Breast epithelium (tissue), 4 donors: ENCODE measurements at regions not wholly inside any gene's neighbourhood (a gene's known extent, or its start where the extent isn't known, plus 50 kb on each side); places are given as distances from the start of the nearest gene placed in this dataset.

Experiments
- DNase-seq, 2 donors: peaks; one replicate each; pipeline ENCODE4 v3.0.0-alpha.2; 2019; ENCODE audit warnings: low spot score in 2 of 2
- H3K27ac ChIP-seq, 2 donors: fragments of 200-600 bp; sonication (generic) in 1 of 2; one replicate each; pipeline ENCODE4 v1.5.1; 2016 to 2019; ENCODE audit warnings: mild to moderate bottlenecking in 1 of 2
- H3K27me3 ChIP-seq, 2 donors: fragments of 200-600 bp; sonication (generic) in 1 of 2; one replicate each; pipeline versions ENCODE4 v1.5.1 to v1.6.0; 2017 to 2019; ENCODE audit warnings: control low read depth in 1 of 2, mild to moderate bottlenecking in 1 of 2
- H3K36me3 ChIP-seq: fragments of 200-600 bp; one replicate; pipeline ENCODE4 v1.5.1; 2019
- H3K4me1 ChIP-seq, 2 donors: fragments of 200-600 bp; sonication (generic); one replicate each; pipeline ENCODE4 v1.5.1; 2016 to 2019; ENCODE audit warnings: control low read depth in 1 of 2
- H3K4me3 ChIP-seq, 3 donors: fragments of 200-600 bp; sonication (generic); 1 replicate in 2 of 3; 2 replicates in 1 of 3; pipeline ENCODE4 v1.5.1; 2016 to 2019; ENCODE audit warnings: mild to moderate bottlenecking in 3 of 3, moderate library complexity in 2 of 3
- H3K9me3 ChIP-seq, 2 donors: fragments of 200-600 bp; sonication (generic) in 1 of 2; one replicate each; pipeline ENCODE4 v1.5.1; 2016 to 2019; ENCODE audit warnings: control low read depth in 1 of 2
- CTCF ChIP-seq, 3 donors: fragments of 450-650 bp; IDR thresholded peaks; one replicate each; pipeline ENCODE4 v1.5.1; 2016 to 2017; ENCODE audit warnings: antibody characterized with exemption in 3 of 3, mild to moderate bottlenecking in 3 of 3, moderate library complexity in 3 of 3
- POLR2A ChIP-seq: fragments of 450-650 bp; IDR thresholded peaks from one replicate; pipeline ENCODE4 v1.6.1; 2016; ENCODE audit warnings: antibody characterized with exemption, mild to moderate bottlenecking, moderate library complexity
- POLR2AphosphoS5 ChIP-seq, 3 donors: sonication (generic); formaldehyde crosslinking; IDR thresholded peaks; one replicate each; pipeline ENCODE4 v1.6.1; 2017; ENCODE audit warnings: antibody characterized with exemption in 3 of 3
- intact Hi-C: fragments of 100-400 bp; cut with DNase I; formaldehyde crosslinking; loops from one replicate; pipeline ENCODE4 v1.15.1; 2023; ENCODE audit warnings: low total_unique reads

- H3K27me3 ChIP-seq: no peaks in the 10 kb centered on the region
- TF ChIP-seq POLR2A (no peak), POLR2AphosphoS5 (IDR thresholded peaks at IDR 0.05) (no peak), CTCF (IDR thresholded peaks at IDR 0.05) (no peak)
- H3K4me3 ChIP-seq: no peak overlapping the region
- H3K27ac ChIP-seq: no peak overlapping the region
- no peaks in the 10 kb centered on the region for H3K36me3 ChIP-seq
- DNase-seq: no peak
- intact Hi-C loops: no loop called here
- H3K4me1 ChIP-seq: no peaks in the 10 kb centered on the region
- no peaks in the 10 kb centered on the region for H3K9me3 ChIP-seq
Observed at GRCh38 chr5:166712447-166713185, 1578.8 kb upstream of the WWC1 start.

- intact Hi-C loops: no loop called here
- Histone ChIP-seq H3K27ac (no peak overlapping the region), H3K4me1 (no peaks in the 10 kb centered on the region), H3K9me3 (no peaks in the 10 kb centered on the region), H3K27me3 (no peaks in the 10 kb centered on the region), H3K4me3 (no peak overlapping the region), H3K36me3 (no peaks in the 10 kb centered on the region)
- DNase-seq: no peak
- TF ChIP-seq CTCF (IDR thresholded peaks at IDR 0.05) (no peak), POLR2A (no peak), POLR2AphosphoS5 (IDR thresholded peaks at IDR 0.05) (no peak)
Observed at GRCh38 chr5:166713295-166713694, 1578.2 kb upstream of the WWC1 start.

GRCh38 chr5:166716856-166717492, 1574.5 kb upstream of the WWC1 start:
- intact Hi-C loops: no loop called here

GRCh38 chr5:166719991-166720390, 1571.5 kb upstream of the WWC1 start:
- H3K27me3 ChIP-seq: no peaks in the 10 kb centered on the region
- no peaks in the 10 kb centered on the region for H3K4me1 ChIP-seq
- no peak for TF ChIP-seq POLR2A
- no peak for TF ChIP-seq CTCF (IDR thresholded peaks at IDR 0.05)
- no peaks in the 10 kb centered on the region for H3K9me3 ChIP-seq
- no peaks in the 10 kb centered on the region for H3K36me3 ChIP-seq
- H3K27ac ChIP-seq: no peak overlapping the region
- no peak overlapping the region for H3K4me3 ChIP-seq
- no peak for DNase-seq
- intact Hi-C loops: loop anchor here (5.0 kb wide), 1 partner anchor 122 kb away; no protein-coding TSS in a partner anchor

More at GRCh38 chr5:166716856-166717492, 1574.5 kb upstream of the WWC1 start:
- DNase-seq: no peak
- Histone ChIP-seq H3K27ac (no peak overlapping the region), H3K36me3 (no peaks in the 10 kb centered on the region), H3K4me1 (no peaks in the 10 kb centered on the region), H3K4me3 (no peak overlapping the region), H3K27me3 (no peaks in the 10 kb centered on the region), H3K9me3 (no peaks in the 10 kb centered on the region)
- TF ChIP-seq CTCF (IDR thresholded peaks at IDR 0.05): no peak

- intact Hi-C loops: loop anchor here (5.0 kb wide), 1 partner anchor 119 kb away; no protein-coding TSS in a partner anchor
- H3K27ac ChIP-seq: no peak overlapping the region
- no peaks in the 10 kb centered on the region for H3K9me3 ChIP-seq
- no peak for DNase-seq
- no peaks in the 10 kb centered on the region for H3K27me3 ChIP-seq
- H3K4me1 ChIP-seq: no peaks in the 10 kb centered on the region
- H3K36me3 ChIP-seq: no peaks in the 10 kb centered on the region
- no peak for TF ChIP-seq POLR2A
- no peak for TF ChIP-seq CTCF (IDR thresholded peaks at IDR 0.05)
- no peak for TF ChIP-seq POLR2AphosphoS5 (IDR thresholded peaks at IDR 0.05)
- H3K4me3 ChIP-seq: no peak overlapping the region
Observed at GRCh38 chr5:166722939-166723338, 1568.5 kb upstream of the WWC1 start.
